Peyer's patch (tissue), 4 donors: ENCODE measurements at regions not wholly inside any gene's neighbourhood (a gene's known extent, or its start where the extent isn't known, plus 50 kb on each side); places are given as distances from the start of the nearest gene placed in this dataset.

Experiments
- CTCF ChIP-seq, 6 experiments: fragments of 450-650 bp in 4 of 6; fragments of 200-600 bp in 2 of 6; sonication (generic) in 1 of 6; IDR thresholded peaks; one replicate each; pipeline ENCODE4 v1.5.1; 2017 to 2019; ENCODE audit warnings: antibody characterized with exemption in 6 of 6, mild to moderate bottlenecking in 3 of 6, moderate library complexity in 1 of 6
- POLR2A ChIP-seq, 2 donors: fragments of 450-650 bp; IDR thresholded peaks; one replicate each; pipeline ENCODE4 v1.5.1; 2017; ENCODE audit warnings: antibody characterized with exemption in 2 of 2, mild to moderate bottlenecking in 2 of 2, moderate library complexity in 2 of 2

GRCh38 chr7:33691180-33691579 lies 214.2 kb upstream of the BMPER start:
- TF ChIP-seq CTCF (IDR thresholded peaks at IDR 0.05) (no peak), POLR2A (IDR thresholded peaks at IDR 0.05) (no peak)
